NCI-H82 treated with DMSO at 0.1 percent for 48 hours (cell line): ENCODE measurements at regions not wholly inside any gene's neighbourhood (a gene's known extent, or its start where the extent isn't known, plus 50 kb on each side); places are given as distances from the start of the nearest gene placed in this dataset.

ENCODE experiments used
- DNase-seq: peaks from one replicate; lab custom pipeline; 2025; ENCODE audit not compliant: unreplicated experiment; lab: John Stamatoyannopoulos, UW

DNA sequence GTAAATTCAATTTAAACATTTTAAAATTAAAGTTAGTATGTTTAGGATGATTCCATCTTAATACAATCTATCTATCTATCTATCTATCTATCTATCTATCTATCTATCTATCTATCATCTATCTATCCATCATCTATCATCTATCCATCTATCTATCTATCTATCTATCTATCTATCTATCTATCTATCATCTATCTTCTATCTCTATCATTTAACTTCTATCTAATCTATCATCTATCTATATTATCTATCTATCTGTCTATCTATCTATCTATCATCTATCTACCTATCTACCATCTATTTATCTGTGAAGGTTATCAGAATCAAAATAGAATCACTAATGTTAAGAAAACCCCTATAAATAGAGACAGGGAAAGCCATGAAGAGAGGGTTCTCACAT, 78.3 kb downstream of the RAMP3 start:
- no peak for DNase-seq

- DNase-seq = peak; percentile 34
These were observed 79.1 kb downstream of the RAMP3 start for GRCh38 chr7:45236666-45237065.

DNA sequence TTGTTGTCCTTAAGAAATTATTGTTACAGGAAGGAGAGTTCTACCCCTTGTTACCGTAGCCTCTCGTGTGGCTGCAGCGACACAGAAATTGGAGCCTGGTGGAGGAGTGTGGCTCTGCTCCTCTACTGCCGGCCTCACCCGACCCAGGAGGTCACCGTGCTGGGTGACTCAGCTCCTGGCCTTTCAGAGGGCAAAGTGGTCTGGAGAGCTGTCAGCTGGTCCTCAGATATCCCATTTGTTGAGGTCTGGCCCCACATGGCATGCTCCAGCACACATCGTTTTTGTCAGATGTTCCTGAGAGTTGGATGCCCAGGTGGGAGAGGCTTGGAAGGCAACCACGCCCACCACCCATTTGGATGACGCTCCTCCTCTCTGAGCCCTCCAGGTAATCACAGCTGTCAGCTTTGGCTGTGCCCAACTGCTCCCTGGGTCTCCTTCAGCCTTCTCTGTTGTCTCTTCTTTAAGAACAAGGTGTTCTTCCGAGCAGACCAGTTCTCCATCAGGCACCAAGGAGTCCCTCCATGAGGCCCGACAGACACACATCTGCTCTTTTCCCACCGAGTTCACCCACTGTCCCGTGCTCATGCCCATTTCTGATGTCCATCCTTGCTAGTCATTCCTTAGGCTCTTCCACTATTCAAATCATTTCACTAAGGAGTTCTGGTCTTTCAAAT, 80.3 kb downstream of the RAMP3 start:
- DNase-seq = no peak

- DNase-seq = peak; percentile 65
These were observed 81.2 kb downstream of the RAMP3 start for GRCh38 chr7:45238806-45239205.

DNA sequence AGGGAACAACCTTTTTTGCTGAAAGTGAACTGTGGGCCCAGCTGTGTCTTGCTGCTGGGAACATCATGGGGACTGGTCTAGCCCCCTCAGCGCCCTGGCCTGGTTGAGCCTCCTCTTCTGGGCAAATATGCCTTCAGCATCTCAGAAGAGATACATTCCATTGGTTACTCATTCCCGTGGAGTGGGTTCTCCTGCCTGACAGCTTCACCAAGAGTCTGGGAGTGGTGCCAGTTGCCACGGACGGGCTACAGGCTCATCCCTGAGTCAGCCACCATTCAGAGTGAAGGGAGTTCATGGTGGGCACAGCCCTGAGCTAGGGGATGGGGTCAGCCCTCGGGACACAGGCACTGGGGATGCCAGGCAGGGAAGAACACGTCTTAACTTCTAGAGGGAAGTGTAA, 81.9 kb downstream of the RAMP3 start:
- DNase-seq = no peak

DNA sequence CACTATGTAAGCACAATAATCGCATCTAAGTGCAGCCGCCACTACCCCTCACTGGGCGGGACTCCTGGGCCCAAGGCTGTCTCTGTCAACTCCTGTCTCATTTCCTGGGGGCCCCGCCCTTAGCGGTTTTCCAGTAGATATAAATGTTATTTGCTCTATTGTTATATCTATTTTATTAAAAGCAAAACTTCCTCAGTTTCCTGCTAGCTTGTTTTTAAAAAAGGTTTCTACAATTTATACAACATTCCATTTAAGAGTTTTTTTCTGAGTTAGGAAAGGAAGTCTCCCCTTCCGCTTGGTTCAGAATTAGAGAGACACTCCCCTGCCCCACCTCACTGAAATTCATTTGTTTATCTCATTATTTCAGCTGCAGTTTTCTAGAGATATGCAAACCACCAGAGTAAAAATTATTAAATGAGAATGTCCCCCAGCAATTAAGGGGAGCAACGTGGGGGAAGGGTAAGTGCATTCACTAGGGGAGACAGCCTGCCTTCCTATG, 82.7 kb downstream of the RAMP3 start:
- DNase-seq = no peak

DNA sequence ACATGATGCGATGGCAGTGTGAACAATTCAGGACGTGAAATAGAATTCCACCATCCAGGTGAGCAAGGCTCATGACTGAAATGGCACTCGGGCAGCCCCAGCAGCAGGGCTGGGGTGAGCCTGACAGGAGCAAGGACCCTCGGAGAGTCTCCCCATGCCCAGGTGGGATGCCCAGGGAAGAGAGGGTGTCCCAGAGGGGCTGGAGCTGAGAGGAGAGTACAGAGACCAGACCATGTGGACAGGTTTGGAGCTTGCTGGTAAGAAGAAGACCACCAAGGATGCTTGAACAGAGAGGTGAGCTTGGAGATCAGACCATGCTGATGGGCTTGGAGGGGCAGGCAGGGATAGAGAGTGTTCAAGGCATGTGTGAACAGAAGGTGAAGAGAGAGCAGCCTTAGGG, 83.3 kb downstream of the RAMP3 start:
- no peak for DNase-seq

DNA sequence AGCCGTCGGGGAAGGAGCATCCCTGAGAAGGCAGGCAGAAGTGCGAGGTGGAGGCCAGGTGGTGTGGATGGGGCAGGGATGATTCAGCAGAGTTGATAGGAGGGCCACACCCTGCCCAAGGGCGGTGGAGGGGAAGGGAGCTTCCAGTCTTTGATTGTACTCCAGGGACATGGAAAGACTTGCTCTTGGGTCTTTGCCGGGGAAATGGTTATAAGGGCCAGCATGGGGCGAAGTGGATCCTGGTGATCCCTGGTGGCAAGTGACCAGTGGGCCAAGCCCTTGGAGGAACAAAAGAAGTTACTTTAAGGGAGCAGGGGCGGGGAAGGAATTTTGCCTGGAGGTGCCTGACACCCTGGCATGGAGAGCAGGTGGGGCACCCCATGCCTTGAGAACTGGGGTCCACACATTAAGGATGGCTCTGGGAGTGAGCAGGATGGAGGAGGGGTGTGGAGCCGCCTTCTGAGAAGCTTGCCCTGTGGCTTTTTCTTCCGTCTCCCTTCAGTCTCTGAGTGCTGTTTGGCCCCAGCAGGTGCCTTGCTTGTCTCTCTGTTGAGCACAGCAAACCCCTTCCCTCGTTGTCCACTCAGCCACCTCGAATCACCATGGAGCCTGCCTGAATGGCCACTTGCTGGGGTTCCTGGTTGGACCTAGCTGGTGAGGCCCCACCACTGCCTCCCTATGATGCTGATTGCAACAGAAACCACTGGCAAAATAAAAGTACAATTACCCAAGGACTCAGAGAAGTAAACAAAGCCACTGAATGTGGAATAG, 83.9 kb downstream of the RAMP3 start:
- no peak for DNase-seq

- no peak for DNase-seq
These were observed 84.7 kb downstream of the RAMP3 start for GRCh38 chr7:45242261-45242660.

GRCh38 chr7:45242698-45243097, 85.1 kb downstream of the RAMP3 start:
- no peak for DNase-seq

DNA sequence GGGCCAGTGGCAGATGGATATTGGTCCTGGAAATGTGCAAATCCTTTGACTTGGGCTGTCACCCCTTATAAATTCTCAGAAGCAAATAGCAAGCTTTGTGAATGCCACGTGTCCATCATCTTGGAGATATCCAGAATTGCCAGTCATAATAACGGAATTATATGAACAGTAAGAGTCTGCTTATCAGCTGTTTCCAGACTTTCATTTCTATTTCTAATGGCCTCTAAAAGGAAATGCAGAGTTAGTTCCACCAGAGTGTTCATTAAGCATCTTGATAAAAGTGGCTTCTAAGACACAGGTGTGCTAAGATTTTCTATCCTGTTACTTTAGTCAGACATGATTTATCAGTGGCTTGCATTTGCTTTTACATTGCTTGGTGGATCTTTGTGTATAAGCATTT, 87.4 kb downstream of the RAMP3 start:
- no peak for DNase-seq

DNA sequence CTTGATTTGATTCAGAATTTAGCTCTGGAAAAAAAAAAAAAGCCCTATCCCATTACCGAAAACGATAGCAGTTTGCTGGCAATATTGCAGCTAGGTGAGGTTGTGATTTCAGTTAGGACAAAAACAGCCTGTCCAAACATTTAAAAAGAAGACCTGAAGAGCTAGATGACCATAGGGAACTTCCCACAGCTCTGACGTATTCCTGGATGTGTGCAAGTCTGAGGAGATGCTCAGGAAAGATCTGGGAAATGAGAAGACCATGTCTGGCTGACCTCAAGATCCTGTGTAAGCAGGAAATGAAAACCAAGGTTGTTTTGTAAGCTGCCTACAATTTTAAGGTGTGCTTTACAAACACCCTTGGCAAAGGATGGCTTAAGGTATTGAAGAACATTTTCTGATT, 88.7 kb downstream of the RAMP3 start:
- DNase-seq = no peak

GRCh38 chr7:45252248-45252647, 94.7 kb downstream of the RAMP3 start:
- DNase-seq = no peak

DNA sequence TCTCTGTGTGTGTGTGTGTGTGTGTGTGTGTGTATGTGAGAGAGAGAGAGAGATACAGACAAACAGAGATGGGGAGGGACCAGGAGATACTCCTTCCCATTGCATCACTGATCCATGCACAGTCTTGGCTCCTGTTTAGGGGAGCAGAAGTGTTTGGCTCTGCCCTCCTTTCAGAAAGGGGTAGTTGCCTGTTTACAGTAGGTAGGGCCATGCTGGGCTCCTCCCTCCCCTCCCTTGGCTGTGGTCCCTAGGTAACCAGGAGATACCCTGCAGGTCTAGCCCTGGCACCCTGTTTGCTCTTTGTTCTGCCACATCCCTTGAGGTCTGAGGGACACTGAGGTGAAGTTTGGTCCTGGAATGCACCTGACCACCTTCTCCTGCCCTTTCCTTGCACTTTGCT, 95.3 kb downstream of the RAMP3 start:
- no peak for DNase-seq

- no peak for DNase-seq
These were observed 95.8 kb downstream of the RAMP3 start for GRCh38 chr7:45253368-45253767.

- DNase-seq = no peak
These were observed 97.6 kb downstream of the RAMP3 start for GRCh38 chr7:45255187-45255586.

DNA sequence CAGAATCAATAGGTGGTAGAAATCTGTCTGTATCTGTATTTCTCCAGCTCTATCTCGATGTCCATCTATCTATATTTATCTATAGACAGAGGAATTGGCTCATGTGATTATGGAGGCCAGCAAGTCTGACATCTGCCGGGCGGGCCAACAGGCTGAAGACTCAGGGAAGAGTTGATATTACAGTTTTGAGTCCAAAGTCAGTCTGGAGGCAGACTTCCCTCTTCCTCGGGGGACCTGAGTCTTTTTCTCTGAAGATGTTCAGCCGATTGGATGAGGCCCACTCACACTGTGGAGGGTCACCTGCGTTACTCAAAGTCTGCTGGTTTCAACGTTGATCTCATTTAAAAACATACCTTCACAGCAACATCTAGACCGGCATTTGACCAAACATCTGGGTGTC, 98.7 kb downstream of the RAMP3 start:
- no peak for DNase-seq

DNA sequence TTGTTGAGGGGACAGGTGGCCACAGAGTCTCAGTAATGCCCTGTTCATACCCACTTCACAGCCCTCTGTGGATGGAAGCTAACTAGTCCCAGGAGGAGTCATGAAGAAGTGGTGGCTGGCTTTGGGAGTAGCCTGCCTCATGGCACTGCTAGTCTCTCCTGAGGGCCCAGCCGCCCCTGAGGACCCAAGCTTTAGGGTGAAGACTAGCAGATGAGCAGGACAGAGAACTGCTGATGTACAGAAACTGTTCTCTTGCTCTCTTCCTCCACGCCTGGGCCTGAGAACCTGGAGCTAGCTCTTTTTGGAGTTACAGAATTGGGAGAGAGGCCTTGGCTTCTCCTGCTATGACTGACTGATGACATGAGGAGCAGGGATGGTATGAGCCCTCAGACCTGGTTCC, 99.2 kb downstream of the RAMP3 start:
- no peak for DNase-seq

DNA sequence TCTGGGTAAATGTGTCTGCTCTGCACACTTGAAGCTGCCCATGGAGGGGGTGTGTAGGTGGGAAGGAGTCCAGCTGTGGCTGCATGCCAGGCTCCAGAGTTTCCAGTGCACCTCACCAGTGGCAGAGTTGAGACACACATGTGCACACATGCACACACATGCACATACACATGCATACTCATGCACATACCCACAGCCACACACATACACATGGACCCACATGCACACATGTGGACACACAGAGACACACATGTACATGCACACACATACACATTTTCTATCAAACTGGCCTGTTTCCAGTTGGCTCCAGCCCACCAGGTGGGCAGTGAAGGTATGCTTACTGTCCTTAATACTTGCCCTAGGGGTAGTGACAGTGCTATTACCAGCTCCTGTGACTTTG, 99.7 kb downstream of the RAMP3 start:
- no peak for DNase-seq

DNA sequence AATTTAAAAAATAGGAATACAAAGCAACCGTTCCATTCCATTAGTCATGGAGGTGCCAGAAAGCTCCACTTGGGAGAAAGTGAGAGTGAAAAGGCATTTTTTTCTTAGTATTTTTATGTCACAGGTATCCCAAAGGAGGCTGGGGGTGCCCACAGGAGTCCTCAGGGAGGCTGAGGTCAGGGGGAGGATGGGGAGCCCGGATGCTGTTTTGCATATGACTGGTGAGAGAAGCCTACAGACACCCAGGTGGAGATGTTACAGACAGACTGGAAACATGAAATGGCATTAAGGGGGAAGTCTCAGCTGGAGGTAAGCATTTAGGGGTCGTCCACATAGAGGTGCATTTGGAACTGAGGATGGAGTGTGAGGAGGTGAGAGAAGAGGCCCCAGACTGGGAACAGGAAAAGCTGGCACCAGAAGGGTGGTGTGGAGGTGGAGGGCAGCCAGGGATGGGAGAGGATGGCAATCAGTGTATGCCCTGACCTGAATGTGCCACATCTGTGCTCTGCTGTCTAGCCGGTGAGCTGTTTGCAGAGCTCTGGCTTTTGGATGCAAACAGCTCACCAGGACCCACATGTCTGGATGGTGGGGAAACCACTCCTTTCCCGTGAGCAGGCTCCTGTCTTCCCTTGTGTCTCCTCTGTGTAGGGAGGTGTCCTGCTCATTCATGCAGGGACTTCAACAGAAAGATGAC, 101.1 kb downstream of the RAMP3 start:
- no peak for DNase-seq

- no peak for DNase-seq
These were observed 101.6 kb downstream of the RAMP3 start for GRCh38 chr7:45259227-45259596.
